GM19372 (cell line): ENCODE measurements at regions not wholly inside any gene's neighbourhood (a gene's known extent, or its start where the extent isn't known, plus 50 kb on each side); places are given as distances from the start of the nearest gene placed in this dataset.
"Not testable (repeated sequence)": the region's sequence is repeated elsewhere in the genome, so short reads cannot be mapped to it uniquely, and the experiment has no call there.

Experiments used
- ATAC-seq: cut with Tn5 transposase; IDR thresholded peaks from one replicate; pipeline ENCODE4 v1.9.1; 2021; ENCODE audit warnings: mild to moderate bottlenecking, low read depth, moderate library complexity; ENCODE audit not compliant: unreplicated experiment

DNA sequence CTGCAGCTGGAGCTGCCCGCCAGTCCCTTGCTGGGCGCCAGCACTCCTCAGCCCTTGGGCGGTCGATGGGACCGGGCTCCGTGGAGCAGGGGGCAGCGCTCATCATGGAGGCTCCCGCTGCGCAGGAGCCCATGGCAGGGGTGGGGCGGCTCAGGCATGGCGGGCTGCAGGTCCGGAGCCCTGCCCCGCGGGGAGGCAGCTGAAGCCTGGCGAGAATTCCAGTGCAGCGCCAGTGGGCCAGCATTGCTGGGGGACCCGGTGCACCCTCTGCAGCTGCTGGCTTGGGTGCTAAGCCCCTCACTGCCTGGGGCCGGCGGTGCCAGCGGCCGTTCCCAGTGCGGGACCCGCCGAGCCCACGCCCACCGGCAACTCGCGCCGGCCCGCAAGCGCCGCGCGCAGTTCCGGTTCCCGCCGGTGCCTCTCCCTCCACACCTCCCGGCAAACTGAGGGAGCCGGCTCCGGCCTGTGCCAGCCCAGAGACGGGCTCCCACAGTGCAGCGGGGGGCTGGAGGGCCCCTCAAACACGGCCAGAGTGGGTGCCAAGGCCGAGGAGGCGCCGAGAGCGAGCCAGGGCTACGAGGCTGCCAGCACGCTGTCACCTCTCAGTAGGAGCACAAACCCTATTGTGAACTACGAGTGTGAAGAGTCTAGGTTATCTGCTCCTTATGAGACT is 687.1 kb downstream of the PCDH17 start:
- ATAC-seq, result no peak

- ATAC-seq, result no peak
These were observed 692.6 kb downstream of the PCDH17 start for GRCh38 chr13:58324161-58324560.

- no peak for ATAC-seq
These were observed 698.2 kb downstream of the PCDH17 start for GRCh38 chr13:58329746-58330145.

DNA sequence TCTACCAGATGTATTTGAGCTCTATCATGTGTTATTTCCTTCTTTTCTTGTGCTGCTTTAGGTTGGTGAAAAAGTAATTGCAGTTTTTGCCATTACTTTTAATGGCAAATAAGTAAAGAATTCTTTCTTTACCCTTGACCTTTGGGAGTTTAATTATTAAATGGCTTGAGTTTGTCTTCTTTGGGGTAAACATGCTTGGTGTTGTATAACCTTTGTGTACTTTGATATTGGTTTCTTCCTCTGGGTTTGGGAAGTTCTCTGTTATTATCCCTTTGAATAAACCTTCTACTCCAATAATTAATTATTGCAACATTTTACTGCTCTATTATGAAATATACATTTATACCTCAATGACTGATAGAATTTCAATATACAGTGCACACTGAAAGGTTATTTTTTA is 709.4 kb downstream of the PCDH17 start:
- no peak for ATAC-seq

GRCh38 chr13:58341318-58341717 is 709.8 kb downstream of the PCDH17 start:
- ATAC-seq, result no peak

- no peak for ATAC-seq
These were observed 711.5 kb downstream of the PCDH17 start for GRCh38 chr13:58343076-58343475.

DNA sequence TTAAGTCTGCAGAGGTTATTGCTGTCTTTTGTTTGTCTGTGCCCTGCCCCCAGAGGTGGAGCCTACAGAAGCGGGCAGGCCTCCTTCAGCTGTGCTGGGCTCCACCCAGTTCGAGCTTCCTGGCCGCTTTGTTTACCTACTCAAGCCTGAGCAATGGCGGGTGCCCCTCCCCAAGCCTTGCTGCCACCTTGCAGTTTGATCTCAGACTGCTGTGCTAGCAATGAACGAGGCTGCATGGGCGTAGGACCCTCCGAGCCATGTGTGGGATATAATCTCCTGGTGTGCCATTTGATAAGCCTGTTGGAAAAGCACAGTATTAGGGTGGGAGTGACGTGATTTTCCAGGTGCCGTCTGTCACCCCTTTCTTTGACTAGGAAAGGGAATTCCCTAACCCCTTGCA is 720.6 kb downstream of the PCDH17 start:
- ATAC-seq, result not testable (repeated sequence)

DNA sequence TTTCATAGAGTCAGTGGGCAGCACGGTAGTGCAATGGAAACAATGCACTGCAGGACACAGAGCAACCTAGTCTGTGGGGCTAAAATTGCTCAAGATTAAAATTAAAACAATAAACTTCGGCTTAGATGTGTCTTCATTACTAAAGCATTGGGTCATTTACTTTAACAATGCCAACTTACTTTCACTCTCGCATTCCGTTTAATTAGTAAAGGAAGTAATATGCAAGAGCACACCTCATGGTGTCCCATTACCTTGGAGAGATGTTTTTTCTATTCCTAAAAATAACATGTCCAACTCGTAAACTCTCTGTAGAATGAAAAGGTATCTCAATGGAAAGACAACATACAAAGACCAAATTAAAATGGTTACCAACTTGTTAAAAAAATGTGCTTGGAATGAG is 738.4 kb downstream of the PCDH17 start:
- no peak for ATAC-seq

GRCh38 chr13:58376349-58376748 is 744.8 kb downstream of the PCDH17 start:
- ATAC-seq, result no peak

- no peak for ATAC-seq
These were observed 745.2 kb downstream of the PCDH17 start for GRCh38 chr13:58376775-58377174.

DNA sequence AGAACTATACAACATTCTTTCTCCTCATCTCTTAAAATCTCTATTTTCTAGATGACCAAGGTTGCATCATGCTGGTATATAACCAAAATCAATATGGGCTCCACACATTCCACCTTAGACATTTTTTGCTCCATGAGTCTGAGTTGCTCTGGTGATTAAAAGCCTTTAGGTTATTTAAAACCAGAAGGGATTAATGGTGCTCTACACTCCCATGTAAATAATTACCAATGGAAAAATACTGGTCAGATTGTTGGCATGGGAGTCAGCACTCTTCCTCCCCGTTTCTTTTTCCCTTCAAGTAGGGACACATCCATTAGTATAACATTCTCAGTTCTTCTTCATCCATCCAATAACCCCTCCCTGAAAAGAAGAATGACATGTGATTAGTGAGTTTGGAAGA is 747.7 kb downstream of the PCDH17 start:
- no peak for ATAC-seq

GRCh38 chr13:58385336-58385735 is 753.8 kb downstream of the PCDH17 start:
- not testable (repeated sequence) for ATAC-seq

DNA sequence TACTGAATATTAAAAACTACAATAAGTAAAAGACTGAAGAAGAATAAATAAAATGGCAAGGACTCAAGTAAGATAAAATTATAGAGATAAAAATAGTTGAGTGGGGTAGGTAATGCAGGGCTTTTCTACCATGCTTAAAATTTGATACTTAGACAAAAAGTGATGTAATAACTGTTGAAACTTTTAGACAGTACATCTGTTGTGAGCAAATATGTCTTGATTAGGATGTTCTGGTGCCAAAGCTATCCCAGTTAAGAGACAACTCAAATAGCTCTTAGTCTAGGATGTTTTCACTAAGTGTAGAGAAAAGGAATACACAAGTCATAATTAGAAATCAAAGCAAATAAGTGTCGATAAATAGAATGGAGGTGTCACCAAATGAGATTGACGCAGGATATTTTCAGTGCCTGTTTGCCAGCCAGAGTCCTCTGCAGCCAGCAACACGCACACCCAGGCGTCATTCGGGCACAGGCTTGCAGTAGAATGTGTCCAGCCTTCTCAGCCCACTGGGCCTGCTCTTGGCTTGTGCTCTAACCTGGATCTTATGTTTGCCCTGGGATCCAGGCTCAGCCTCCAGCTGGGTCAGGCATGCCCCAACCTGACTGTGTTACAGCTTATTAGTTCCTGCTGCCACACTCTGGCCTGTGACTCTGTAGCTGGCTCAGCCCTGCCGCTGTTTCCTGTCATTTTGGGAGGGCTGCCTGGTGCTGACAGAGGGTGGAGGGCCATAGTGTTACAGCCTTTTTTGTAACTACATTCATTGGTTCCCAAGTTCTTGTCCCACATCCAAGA is 766.2 kb downstream of the PCDH17 start:
- no peak for ATAC-seq

DNA sequence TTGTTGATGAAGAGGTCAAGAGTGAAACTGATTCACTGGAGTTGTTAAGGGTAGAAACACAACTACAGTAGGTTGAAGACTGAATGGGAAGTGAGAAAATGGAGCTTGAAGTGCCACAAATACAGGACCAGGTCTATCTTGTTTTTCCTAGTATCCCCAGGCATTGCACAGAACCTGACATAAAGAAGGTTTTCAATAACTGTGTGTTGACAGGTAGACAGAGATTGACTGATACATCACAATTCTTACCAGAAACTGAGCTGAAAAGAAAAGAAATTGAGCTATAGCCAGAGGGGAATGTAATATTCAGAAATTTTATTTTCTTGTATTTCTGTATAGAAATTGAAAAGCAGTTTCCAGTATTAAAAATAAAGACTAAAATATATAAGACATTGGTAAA is 767.7 kb downstream of the PCDH17 start:
- no peak for ATAC-seq

DNA sequence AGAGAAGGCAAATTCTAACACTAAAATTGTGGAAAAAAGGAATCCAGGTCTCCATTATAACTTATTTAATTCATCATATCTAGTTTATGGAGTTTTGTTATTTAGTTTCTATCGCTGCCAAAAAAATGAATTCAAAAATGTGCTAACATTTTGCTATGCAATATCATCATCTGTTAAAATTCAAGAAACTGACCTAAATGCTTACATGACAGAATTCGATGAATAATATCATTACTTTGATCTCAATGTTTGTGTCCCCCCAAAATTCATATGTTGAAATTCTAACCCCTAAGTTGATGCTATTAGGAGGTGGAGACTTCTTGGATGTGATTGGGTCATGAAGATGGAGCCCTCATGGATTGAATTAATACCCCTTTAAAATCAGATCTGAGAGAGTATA is 775.0 kb downstream of the PCDH17 start:
- no peak for ATAC-seq

GRCh38 chr13:58429917-58430316 is 798.4 kb downstream of the PCDH17 start:
- no peak for ATAC-seq

- ATAC-seq, result no peak
These were observed 803.4 kb downstream of the PCDH17 start for GRCh38 chr13:58434943-58435342.

DNA sequence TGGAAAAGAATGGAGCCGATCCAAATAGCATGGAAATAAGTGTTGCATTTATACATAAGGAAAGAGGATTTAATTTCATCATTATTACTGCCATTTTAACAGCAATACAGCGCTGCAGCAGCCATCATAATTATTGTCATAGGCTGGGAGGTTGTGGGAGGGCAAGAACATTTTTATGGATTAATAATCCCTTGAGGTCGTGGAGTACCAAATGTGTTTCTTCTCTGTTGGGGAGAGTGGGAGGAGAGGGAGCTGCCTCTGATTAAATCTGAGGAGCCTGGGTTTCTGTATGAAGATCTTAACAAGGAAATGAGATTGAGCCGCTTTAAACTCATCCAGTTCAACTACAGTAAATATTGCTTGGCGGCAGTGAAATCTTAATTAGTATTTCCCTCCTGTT is 805.9 kb downstream of the PCDH17 start:
- ATAC-seq, result no peak

GRCh38 chr13:58446979-58447378 is 815.4 kb downstream of the PCDH17 start:
- ATAC-seq, result no peak

GRCh38 chr13:58452123-58452623 is 820.6 kb downstream of the PCDH17 start:
- ATAC-seq, result no peak

- no peak for ATAC-seq
These were observed 823.5 kb downstream of the PCDH17 start for GRCh38 chr13:58455094-58455493.

- no peak for ATAC-seq
These were observed 829.7 kb downstream of the PCDH17 start for GRCh38 chr13:58461217-58461616.
